RWPE1 (cell line): ENCODE measurements at regions not wholly inside any gene's neighbourhood (a gene's known extent, or its start where the extent isn't known, plus 50 kb on each side); places are given as distances from the start of the nearest gene placed in this dataset.

Experiments used
- CTCF ChIA-PET: fragments of 350-600 bp; sonication (Branson Sonifier 250); formaldehyde crosslinking; extraction: SDS; loops from one replicate; lab custom pipeline; 2021; lab: Yijun Ruan, JAX
- POLR2A ChIA-PET: fragments of 400-600 bp; formaldehyde crosslinking; extraction: SDS; loops from one replicate; lab custom pipeline; 2020; ENCODE audit warnings: antibody characterized with exemption; ENCODE audit not compliant: low non-redundant PET; lab: Yijun Ruan, JAX
- DNase-seq: peaks from one replicate; pipeline ENCODE4 v3.0.0; 2012; ENCODE audit warnings: low spot score
- H3K27ac ChIP-seq: fragments of 450-650 bp; 2 replicates; pipeline ENCODE4 v1.5.1; 2017
- TF ChIP-seq, protein P1 (sequence below): fragments of 450-650 bp; conservative IDR thresholded peaks from 2 replicates; pipeline ENCODE4 v1.5.1; 2017; ENCODE audit warnings: low read depth, mild to moderate bottlenecking

DNA sequence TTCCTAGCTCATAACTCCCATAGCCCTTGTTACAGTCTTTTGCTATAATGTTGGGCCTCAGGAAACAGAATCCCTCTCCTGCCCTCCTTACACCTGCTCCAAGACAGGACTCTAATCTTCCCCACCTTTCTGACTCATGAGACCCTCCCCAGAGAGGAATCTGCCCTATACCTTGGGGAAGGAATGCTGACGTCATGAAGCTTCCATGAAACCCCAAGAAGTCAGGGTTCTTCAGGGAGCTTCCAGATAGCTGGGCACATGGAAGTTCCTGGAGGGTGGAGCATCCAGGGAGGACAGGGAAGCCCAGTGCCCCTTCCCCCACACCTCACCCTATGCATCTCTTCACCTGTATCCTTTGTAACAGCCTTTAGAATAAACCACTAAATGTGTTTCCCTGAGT, 285.7 kb downstream of the SOX9 start:
- DNase-seq, result no peak
- POLR2A ChIA-PET, result no interaction called here
- H3K27ac ChIP-seq, result peak overlapping the region; percentile 82
- TF ChIP-seq, protein P1, sequence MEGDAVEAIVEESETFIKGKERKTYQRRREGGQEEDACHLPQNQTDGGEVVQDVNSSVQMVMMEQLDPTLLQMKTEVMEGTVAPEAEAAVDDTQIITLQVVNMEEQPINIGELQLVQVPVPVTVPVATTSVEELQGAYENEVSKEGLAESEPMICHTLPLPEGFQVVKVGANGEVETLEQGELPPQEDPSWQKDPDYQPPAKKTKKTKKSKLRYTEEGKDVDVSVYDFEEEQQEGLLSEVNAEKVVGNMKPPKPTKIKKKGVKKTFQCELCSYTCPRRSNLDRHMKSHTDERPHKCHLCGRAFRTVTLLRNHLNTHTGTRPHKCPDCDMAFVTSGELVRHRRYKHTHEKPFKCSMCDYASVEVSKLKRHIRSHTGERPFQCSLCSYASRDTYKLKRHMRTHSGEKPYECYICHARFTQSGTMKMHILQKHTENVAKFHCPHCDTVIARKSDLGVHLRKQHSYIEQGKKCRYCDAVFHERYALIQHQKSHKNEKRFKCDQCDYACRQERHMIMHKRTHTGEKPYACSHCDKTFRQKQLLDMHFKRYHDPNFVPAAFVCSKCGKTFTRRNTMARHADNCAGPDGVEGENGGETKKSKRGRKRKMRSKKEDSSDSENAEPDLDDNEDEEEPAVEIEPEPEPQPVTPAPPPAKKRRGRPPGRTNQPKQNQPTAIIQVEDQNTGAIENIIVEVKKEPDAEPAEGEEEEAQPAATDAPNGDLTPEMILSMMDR, result no peak
- CTCF ChIA-PET, result interaction anchor here (0.5 kb wide), 1 partner anchor 573 kb away, joined by 4 read pairs; no protein-coding TSS in a partner anchor

DNA sequence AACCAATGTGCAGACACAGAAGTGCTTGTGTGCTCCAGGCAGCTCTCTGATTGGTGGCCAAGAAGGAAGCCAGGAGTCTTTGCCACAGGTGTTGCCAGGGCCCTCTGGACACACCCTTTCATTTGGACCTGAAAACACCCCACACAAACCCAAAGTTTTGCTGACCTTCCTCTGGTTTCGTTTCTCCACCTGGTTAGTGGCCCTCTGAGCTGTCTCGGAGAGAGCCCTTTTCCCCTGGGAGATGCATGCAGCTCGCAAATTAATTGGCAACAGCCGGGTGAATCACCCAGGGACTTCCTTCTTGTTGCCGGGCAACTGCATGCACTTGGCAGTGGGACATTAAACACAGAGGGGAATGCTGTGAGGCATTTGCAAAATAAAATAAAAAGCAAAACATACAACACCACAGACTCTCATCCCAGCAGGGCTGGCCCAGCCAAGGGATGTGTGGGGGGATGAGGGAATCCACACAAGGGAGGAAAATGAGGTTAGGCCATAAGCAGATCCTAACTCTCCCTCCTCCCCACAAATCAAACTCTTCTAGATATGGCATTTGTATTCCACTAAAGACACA, 286.6 kb downstream of the SOX9 start:
- CTCF ChIA-PET, result no interaction called here
- H3K27ac ChIP-seq, result peak overlapping the region; percentile 82
- TF ChIP-seq, protein P1, result no peak
- peak; percentile 98 for DNase-seq
- POLR2A ChIA-PET, result no interaction called here

DNA sequence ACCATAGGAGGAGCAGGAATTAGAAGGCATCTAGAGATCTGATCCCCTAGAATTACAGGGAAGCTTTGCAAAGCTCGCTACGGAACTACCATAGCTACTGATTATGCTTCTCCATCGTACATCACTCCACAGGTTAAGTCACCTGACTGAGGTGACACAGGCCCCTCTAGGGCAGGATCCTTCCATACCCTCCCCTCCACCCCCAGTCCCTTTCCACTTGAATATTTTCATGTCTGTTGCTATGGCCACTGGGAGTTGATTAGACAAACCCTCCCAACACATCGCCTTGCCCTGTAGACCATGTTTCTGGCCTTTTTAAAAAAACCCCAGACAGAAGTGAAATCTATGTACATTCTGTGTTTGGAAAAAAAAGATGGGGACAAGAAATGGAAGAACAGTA, 287.1 kb downstream of the SOX9 start:
- H3K27ac ChIP-seq, result peak overlapping the region; percentile 82
- TF ChIP-seq, protein P1, result no peak

DNA sequence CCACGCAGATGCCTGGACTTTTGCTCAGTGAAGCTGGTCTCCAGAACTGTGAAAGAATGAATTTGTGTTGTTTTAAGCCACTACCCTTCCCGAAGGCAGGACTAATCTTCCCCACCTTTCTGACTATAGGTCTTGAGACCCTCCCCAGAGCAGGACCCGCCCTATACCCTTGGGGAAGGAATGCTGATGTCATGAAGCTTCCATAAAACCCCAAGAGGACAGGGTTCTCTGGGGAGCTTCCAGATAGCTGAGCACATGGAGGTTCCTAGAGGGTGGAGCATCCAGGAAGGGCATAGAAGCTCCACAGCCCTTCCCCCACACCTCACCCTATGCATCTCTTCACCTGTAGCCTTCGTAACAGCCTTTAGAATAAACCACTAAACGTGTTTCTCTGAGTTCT, 287.8 kb downstream of the SOX9 start:
- H3K27ac ChIP-seq, result peak overlapping the region; percentile 82
- ChIA-PET POLR2A (no interaction called here), CTCF (interaction anchor here (1.1 kb wide), 1 partner anchor 131 kb away, joined by 3 read pairs; no protein-coding TSS in a partner anchor)

More for the DNA sequence above, 287.1 kb downstream of the SOX9 start:
- no peak for DNase-seq
- ChIA-PET POLR2A (no interaction called here), CTCF (no interaction called here)

DNA sequence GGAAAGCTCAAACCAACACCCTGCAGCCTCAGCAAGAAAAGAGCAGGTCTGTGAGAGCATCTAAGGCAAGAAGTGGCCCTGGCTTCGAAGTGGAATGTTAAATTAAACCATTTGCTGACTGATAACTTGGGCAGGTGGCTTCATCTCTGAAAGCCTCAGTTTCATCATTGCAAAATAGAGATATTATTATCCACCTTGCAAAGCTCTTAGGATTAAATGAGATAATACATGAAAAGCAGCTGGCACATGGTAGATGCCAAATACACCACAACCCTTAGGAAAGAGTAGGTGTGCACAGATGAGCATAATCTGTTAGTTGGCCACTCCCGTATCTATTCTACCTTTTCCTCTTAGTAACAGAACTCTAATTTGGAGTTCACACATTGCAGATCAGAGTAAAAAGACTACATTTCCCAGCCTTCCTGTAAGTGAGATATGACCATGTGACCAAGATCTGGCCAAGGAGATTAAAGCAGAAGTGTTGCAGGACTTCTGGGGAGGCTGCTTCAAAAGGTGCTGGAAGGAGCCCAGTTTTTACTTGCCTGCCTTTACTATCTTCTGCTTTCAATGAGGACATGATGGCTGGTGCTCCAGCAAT, 288.7 kb downstream of the SOX9 start:
- DNase-seq, result no peak
- ChIA-PET CTCF (interaction anchor here (1.1 kb wide), 1 partner anchor 131 kb away, joined by 3 read pairs; no protein-coding TSS in a partner anchor), POLR2A (no interaction called here)
- H3K27ac ChIP-seq, result no peak overlapping the region; the same call in 1 of the 2 replicates
- TF ChIP-seq, protein P1, result no peak

More for the DNA sequence above, 287.8 kb downstream of the SOX9 start:
- TF ChIP-seq, protein P1, result no peak
- no peak for DNase-seq

DNA sequence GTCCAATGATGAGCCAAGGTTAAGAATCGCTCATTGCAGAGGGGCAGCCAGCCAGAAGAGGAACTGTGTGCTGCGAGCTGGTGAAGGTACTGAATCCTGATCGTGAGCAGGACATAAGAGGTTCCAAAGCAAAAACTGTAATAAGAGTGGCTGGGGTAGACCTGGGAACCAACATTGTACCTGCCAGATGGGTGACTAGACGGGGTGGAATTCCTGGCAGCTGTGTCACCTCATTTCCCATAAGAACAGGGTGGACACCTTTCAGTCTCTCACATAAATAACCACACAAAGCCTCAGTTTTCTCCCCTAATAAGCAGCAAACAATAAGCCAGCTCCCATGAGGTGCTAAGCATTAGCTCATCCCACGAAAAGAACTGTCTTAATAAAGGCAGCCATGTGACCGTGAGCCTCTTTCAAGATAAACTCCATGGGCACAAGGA, 290.3 kb downstream of the SOX9 start:
- ChIA-PET POLR2A (interaction anchor here (0.6 kb wide), 1 partner anchor 55 kb away, joined by 3 read pairs; no protein-coding TSS in a partner anchor), CTCF (no interaction called here)
- DNase-seq, result peak; percentile 83
- peak overlapping the region; percentile 70 for H3K27ac ChIP-seq
- TF ChIP-seq, protein P1, result no peak
